NCI-H2196 treated with DMSO at 0.1 percent for 48 hours (cell line): ENCODE measurements at regions not wholly inside any gene's neighbourhood (a gene's known extent, or its start where the extent isn't known, plus 50 kb on each side); places are given as distances from the start of the nearest gene placed in this dataset.
"Not testable (repeated sequence)": the region's sequence is repeated elsewhere in the genome, so short reads cannot be mapped to it uniquely, and the experiment has no call there.

ENCODE experiments used
- DNase-seq: peaks from one replicate; lab custom pipeline; 2025; ENCODE audit not compliant: unreplicated experiment; lab: John Stamatoyannopoulos, UW

DNA sequence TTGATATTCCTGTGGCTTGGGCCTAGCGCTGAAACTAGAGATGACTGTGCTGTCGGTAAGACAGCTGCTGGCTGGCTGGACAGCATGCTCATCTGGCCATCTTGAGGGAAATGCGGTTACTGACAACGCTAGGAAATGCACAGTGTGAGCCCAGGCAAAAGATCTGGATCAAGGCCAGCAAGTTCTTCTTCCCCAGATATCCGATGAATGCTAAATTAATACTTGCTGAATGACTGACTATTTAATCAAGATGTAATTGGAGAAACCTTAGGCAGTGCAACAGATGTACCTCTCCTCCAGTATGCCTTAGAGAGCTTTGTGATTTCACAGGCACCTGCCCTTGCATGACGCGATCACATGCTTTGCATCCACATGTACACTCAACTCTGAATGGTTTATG, 659.1 kb downstream of the EFNA5 start:
- no peak for DNase-seq

- no peak for DNase-seq
These were observed 660.7 kb downstream of the EFNA5 start for GRCh38 chr5:107010060-107010459.

GRCh38 chr5:107005653-107006052, 665.1 kb downstream of the EFNA5 start:
- DNase-seq: no peak

- DNase-seq: no peak
These were observed 665.6 kb downstream of the EFNA5 start for GRCh38 chr5:107005161-107005560.

GRCh38 chr5:107002115-107002514, 668.6 kb downstream of the EFNA5 start:
- no peak for DNase-seq

- not testable (repeated sequence) for DNase-seq
These were observed 671.2 kb downstream of the EFNA5 start for GRCh38 chr5:106999506-106999905.

DNA sequence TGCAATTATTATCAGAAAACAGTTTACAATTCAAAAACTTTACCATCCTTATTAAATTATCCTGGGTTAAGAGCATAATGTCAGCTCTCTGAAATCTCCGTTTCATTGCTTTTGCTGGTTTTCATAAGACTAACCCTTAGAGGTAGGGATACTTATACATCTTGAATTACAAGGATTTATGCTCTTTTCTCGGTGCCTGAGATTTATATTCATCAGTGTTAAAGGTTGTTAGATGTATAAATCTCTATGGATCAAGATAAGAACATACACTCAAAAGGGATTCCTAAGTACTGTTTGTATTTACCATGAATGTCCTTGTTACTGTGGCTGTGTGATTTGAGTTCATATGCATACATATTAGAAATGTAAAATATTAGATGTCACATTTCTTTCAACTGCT, 684.7 kb downstream of the EFNA5 start:
- no peak for DNase-seq

- no peak for DNase-seq
These were observed 685.6 kb downstream of the EFNA5 start for GRCh38 chr5:106985174-106985573.

DNA sequence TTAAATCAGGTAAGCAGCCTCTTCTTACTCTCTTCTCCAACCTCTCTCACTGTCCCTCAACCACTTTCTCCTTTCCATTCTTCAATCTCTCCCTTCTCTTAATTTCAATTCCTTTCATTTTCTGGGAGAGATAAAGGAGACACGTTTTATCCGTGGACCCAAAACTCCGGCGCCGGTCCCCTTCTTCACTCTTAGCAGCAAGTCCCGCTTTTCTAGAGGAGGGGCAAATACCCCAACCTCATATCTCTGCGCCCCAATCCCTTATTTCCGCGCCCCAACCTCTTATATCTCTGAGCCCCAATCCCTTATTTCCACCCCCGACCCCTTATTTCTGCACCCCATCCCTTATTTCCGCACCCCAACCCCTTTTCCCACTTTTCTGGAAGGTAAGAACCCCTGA, 691.6 kb downstream of the EFNA5 start:
- DNase-seq: not testable (repeated sequence)

GRCh38 chr5:106978582-106979165, 692.1 kb downstream of the EFNA5 start:
- not testable (repeated sequence) for DNase-seq

- DNase-seq: no peak
These were observed 694.4 kb downstream of the EFNA5 start for GRCh38 chr5:106976363-106976762.

DNA sequence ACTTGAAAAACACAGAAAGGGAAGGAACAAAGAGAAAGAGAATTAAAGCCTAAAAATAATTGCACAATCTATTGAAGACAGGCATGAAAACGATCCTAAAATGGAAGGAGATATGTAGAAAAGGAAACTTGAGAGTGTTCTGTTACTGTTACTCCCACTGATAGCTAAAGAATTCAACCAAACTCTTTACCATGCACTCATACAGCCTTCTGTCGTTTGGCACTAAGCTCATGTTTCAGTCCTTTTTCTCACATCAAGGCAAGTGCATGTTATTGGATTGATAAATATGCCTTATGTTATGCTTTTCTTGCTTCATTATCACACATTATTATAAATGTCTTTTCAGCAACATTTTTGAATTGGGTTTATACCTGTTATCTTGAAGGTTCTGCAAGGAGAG, 696.5 kb downstream of the EFNA5 start:
- DNase-seq: no peak

DNA sequence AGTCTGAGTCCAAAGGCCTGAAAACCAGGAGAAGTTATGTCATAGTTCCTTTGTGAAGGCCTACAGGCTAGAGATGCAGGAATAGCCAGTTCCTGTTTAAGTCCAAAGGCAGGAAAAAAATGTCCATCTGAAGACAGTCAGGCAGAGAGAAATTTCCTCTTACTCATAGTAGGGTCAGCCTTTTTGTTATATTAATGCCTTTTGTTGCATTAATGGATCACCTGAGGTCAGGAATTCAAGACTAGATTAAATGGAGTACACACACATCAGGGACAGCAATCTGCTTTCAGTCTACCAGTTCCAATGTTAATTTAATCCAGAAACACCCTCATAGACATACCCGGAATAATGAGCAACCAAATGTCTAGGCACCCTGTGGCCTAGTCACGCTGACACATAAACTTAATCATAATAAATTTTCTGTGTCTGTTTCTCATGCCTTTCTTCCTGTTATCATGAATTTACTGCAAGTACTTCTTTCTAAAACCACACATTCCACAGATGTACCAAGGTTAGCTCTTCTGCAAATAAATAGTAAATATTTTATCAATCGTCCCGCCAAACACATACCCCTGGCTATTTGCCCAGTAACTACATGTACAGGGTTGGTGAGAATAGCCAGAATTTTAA, 703.9 kb downstream of the EFNA5 start:
- no peak for DNase-seq

GRCh38 chr5:106964132-106964531, 706.6 kb downstream of the EFNA5 start:
- no peak for DNase-seq

DNA sequence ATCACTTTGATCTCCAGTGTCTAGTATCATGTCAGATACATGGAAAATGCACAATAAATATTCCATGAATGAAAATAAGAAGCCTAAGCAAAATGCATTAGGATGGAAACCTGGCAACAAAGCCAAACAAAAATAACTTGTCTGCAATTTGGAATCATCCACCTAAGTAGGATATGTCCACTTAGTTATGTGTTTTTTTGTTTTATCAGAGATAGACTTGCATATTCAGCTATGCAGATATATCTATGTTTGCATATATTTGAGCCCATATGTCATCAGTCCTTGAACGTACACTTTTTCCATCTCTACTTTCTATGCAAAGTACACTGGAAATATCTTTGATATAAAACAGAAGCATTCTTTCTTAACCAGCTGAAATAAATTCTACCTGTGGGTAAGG, 707.1 kb downstream of the EFNA5 start:
- no peak for DNase-seq

DNA sequence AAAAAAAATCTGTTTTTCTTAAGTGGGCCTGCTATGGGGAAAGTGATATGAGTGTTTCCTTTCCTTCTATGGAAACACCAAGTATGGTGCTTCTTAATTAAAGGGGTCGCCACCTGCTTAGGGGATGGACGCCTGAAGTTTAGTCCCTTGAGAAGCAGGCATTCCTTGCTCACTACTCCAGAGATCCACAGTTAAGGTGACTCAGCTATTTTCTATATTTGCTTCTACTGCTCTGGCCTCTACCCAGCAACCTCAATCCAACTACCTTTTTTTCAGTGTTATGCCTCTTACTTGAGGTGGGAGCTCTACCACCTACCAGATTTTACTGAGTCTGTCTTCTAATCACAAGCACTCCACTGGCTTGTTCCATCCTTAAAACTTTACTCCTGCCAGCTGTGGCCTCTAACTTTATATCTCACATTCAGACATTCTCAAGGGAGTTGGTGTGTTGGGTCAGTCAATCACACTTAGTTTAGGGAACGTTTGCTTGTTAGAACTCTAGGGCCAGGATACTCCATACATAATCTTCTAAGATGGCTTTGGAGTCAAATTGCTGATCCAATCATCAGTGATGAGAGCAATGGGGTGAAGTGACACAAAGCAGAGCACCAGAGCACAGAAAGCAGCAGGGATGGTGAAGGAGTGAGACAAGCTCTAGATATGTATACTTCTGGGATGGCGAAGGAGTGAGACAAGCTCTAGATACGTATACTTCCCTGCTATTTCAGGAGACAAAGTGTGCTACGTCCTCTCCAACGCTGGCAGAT, 708.1 kb downstream of the EFNA5 start:
- no peak for DNase-seq

- no peak for DNase-seq
These were observed 711.4 kb downstream of the EFNA5 start for GRCh38 chr5:106959387-106959786.

DNA sequence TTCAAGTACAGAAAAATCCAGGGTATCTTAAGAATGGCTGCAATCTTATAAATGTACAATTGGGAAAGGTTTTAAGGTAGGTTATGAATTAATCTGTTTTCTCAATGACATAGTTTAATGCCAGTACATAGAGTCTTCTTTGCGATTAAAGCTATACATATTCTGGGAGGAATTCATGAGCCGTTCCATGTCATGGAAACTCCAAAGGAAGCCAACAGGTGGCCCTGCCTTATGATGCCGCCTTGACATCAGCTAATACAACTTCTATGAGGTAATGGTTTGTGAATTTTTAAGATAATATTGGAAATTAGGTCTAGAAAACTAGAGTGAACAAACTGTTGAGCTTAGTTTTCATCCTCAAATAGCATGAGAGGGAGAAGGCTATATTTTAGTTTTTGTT, 713.4 kb downstream of the EFNA5 start:
- DNase-seq: no peak

- no peak for DNase-seq
These were observed 713.9 kb downstream of the EFNA5 start for GRCh38 chr5:106956886-106957285.

DNA sequence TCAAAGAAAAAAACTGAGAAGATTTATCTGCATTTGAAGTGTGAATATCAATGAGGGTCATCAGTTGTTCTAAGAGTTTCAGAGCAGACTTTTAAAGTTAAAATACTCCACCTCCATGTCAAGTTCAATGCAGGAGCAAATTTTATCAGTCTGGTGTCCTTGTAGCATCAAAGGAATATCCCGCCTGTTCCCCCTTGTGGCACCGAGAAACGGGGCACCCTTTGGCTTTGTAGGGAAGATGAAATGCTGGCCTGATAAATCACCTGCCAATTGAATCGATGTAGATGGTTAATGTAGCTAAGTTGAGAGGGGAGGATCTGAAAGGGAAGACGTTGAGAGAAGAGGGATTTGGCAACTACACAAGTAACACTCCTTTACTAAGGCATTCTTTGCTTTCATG, 714.5 kb downstream of the EFNA5 start:
- DNase-seq: no peak

DNA sequence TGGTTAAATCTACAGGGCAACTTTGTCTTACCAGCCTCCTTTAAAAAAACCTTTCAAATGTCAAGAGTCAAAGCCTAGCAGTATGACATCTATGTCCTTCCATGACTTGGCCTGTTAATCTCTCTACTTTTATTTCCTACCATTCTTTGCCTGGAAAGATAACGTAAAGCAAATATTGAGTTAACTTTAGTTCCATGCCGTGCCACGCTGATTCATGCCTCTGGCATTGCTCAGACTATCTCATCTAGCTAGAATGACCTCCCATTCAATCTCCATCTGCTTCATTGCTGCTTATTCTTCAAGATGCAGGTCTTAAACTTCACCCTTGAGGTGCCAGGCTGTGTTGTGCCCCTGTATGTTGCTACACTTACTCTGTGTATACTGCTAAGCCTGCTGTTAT, 729.8 kb downstream of the EFNA5 start:
- DNase-seq: no peak

DNA sequence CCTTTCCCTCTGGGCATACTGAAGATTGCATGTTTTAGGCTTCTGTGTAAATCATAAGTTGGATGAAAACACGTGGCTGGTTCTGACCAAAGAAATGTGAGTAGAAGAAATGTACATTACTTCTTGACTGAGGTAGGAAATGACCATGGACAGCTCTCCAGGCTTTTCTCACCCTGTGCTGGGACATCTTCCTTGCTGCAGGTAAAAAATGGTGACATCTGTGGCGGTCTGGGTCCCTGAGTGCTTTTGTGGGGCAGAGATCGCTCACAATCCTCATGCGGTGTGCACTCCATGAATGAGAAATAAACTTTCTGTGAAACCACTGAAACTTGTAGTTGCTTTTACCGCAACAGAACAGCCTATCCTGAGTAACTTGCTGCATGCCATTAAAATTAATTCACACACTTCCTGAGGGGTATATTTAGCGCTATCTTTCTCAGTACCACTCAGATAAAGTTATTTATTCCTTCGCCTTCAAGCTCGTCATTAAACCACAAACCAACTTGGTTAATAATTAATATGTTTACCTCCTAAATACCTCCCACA, 730.4 kb downstream of the EFNA5 start:
- DNase-seq: no peak
